ENCODE measurements at regions not wholly inside any gene's neighbourhood (a gene's known extent, or its start where the extent isn't known, plus 50 kb on each side); places are given as distances from the start of the nearest gene placed in this dataset.

DNA sequence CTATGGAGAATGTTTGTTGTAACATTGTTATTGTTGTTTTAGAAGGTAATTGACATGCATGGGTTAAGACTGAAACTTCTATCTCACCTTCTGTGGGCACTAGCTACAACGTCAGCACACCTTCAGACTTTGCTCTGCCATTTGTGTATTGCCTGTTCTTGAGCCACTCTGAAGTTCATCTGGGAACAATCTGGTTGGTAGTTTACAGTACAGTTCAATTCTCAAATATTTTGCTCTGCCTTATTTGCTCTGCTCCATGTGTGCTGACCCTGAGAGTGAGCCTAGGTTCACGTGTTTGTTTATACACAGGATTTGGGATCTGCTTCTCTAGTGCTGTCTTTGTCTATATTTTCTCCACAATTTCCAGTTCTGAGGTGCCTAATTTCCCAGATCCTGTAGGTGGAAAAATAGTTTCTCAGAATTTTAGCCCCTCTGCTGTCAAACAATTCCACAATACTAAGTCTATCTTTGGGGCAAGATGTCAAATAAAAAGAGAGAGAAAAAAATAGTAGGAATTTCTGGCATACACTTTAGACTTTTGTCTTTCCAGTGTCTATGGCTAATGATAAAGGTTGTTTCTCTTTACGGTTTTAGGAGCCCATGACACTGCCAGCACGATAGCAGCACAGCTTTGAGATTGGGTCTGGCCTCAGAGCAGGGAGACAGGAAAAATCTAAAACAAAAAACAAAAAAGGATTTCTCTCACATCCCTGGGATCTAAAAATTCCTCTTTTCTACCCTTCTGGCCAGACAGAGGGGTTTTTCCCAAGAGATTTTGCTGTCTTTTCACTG, 721.4 kb downstream of the VGLL3 start:
- H3K4me1 ChIP-seq (ENCODE audit: control insufficient read depth in 1 of 2, insufficient read depth in 2 of 2, low read length in 2 of 2), result no peaks in the 10 kb centered on the region
- no peak overlapping the region for H3K9ac ChIP-seq (ENCODE audit: low read length)
- no peak overlapping the region for H3K27ac ChIP-seq (ENCODE audit: low read depth, low read length)
- H2AK5ac ChIP-seq (ENCODE audit: low read length), result no peak overlapping the region
- no peak overlapping the region for H4K8ac ChIP-seq (ENCODE audit: low read depth, low read length)
- no peak overlapping the region for H3K4me3 ChIP-seq (ENCODE audit: low read depth, low read length)
- H3K4me2 ChIP-seq (ENCODE audit: low read length), result no peak overlapping the region
- no peaks in the 10 kb centered on the region for H3K36me3 ChIP-seq (ENCODE audit: control insufficient read depth in 1 of 2, insufficient read depth in 2 of 2, low read length in 2 of 2)
- no peak overlapping the region for H3K18ac ChIP-seq (ENCODE audit: low read length)
- no peaks in the 10 kb centered on the region for H3K79me2 ChIP-seq (ENCODE audit: control insufficient read depth, insufficient read depth, low read length, poor library complexity)
- no peaks in the 10 kb centered on the region for H3K27me3 ChIP-seq (ENCODE audit: insufficient read depth, low read length)
- H3K14ac ChIP-seq (ENCODE audit: low read length), result no peak overlapping the region
- H2BK120ac ChIP-seq (ENCODE audit: insufficient read depth, low read length, poor library complexity), result no peak overlapping the region
- no peak overlapping the region for H4K91ac ChIP-seq (ENCODE audit: low read depth, low read length)
- WGBS (ENCODE audit: extremely low coverage, insufficient coverage, insufficient read length), result no CpG with 5 or more reads among the region's 4 CpGs
- H3K4ac ChIP-seq (ENCODE audit: low read depth, low read length), result no peak overlapping the region
- H2BK5ac ChIP-seq (ENCODE audit: low read depth, low read length, poor library complexity), result no peak overlapping the region
- no peak for DNase-seq
- no peak overlapping the region for H2AFZ ChIP-seq (ENCODE audit: insufficient read depth, low read length, poor library complexity)
- no peaks in the 10 kb centered on the region for H3K79me1 ChIP-seq (ENCODE audit: low read length)
- no peak overlapping the region for H4K12ac ChIP-seq (ENCODE audit: low read depth, low read length)
- no peak overlapping the region for H2BK12ac ChIP-seq (ENCODE audit: low read length)
- no peaks in the 10 kb centered on the region for H3K9me3 ChIP-seq (ENCODE audit: insufficient read depth, low read depth, low read length)
- peak overlapping the region; percentile 73 for H3K23ac ChIP-seq (ENCODE audit: low read length)

- H3K9ac ChIP-seq (ENCODE audit: low read length), result no peak overlapping the region
These were observed 732.9 kb downstream of the VGLL3 start for GRCh38 chr3:86257955-86258641.

DNA sequence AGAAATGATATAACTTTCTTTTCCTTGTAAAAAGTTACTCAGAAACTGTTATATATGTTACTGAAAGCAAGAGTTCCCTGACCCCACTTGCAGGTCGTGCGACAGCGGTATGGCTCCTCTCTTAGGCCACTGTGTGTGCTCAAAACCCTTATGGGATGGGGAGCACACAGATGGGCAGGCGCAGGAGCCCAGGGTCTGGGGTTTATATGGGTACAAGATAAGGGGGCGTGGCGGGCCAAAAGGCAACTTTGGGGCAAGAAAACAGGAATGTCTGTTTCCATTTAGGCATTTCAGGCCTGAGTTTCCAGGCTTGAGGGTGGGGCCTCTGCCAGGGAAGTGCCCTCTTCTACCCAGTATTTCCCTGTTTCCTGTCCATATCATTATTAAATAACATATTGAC, 736.5 kb downstream of the VGLL3 start:
- WGBS (ENCODE audit: extremely low coverage, insufficient coverage, insufficient read length), result no CpG with 5 or more reads among the region's 6 CpGs
- no peak for DNase-seq
- Histone ChIP-seq H3K36me3 (ENCODE audit: control insufficient read depth in 1 of 2, insufficient read depth in 2 of 2, low read length in 2 of 2) (no peaks in the 10 kb centered on the region), H3K79me2 (ENCODE audit: control insufficient read depth, insufficient read depth, low read length, poor library complexity) (no peaks in the 10 kb centered on the region), H3K23ac (ENCODE audit: low read length) (no peak overlapping the region), H4K8ac (ENCODE audit: low read depth, low read length) (no peak overlapping the region), H3K79me1 (ENCODE audit: low read length) (no peaks in the 10 kb centered on the region), H2BK12ac (ENCODE audit: low read length) (no peak overlapping the region), H2AFZ (ENCODE audit: insufficient read depth, low read length, poor library complexity) (no peak overlapping the region), H3K4ac (ENCODE audit: low read depth, low read length) (no peak overlapping the region), H3K9me3 (ENCODE audit: insufficient read depth, low read depth, low read length) (no peaks in the 10 kb centered on the region), H2BK120ac (ENCODE audit: insufficient read depth, low read length, poor library complexity) (no peak overlapping the region), H4K91ac (ENCODE audit: low read depth, low read length) (no peak overlapping the region), H3K9ac (ENCODE audit: low read length) (no peak overlapping the region), H2BK5ac (ENCODE audit: low read depth, low read length, poor library complexity) (no peak overlapping the region), H3K4me3 (ENCODE audit: low read depth, low read length) (no peak overlapping the region), H3K18ac (ENCODE audit: low read length) (no peak overlapping the region), H3K14ac (ENCODE audit: low read length) (no peak overlapping the region), H3K27me3 (ENCODE audit: insufficient read depth, low read length) (no peaks in the 10 kb centered on the region), H3K4me2 (ENCODE audit: low read length) (no peak overlapping the region), H4K12ac (ENCODE audit: low read depth, low read length) (no peak overlapping the region), H3K4me1 (ENCODE audit: control insufficient read depth in 1 of 2, insufficient read depth in 2 of 2, low read length in 2 of 2) (no peaks in the 10 kb centered on the region), H3K27ac (ENCODE audit: low read depth, low read length) (no peak overlapping the region), H2AK5ac (ENCODE audit: low read length) (no peak overlapping the region)

More at GRCh38 chr3:86257955-86258641, 732.9 kb downstream of the VGLL3 start:
- Histone ChIP-seq H3K27me3 (ENCODE audit: insufficient read depth, low read length) (no peaks in the 10 kb centered on the region), H3K9me3 (ENCODE audit: insufficient read depth, low read depth, low read length) (no peaks in the 10 kb centered on the region), H2AFZ (ENCODE audit: insufficient read depth, low read length, poor library complexity) (no peak overlapping the region), H4K8ac (ENCODE audit: low read depth, low read length) (no peak overlapping the region), H3K79me2 (ENCODE audit: control insufficient read depth, insufficient read depth, low read length, poor library complexity) (no peaks in the 10 kb centered on the region), H3K23ac (ENCODE audit: low read length) (no peak overlapping the region), H3K4me3 (ENCODE audit: low read depth, low read length) (no peak overlapping the region), H3K14ac (ENCODE audit: low read length) (no peak overlapping the region), H2BK120ac (ENCODE audit: insufficient read depth, low read length, poor library complexity) (no peak overlapping the region), H3K18ac (ENCODE audit: low read length) (no peak overlapping the region), H4K12ac (ENCODE audit: low read depth, low read length) (no peak overlapping the region), H2AK5ac (ENCODE audit: low read length) (no peak overlapping the region), H2BK5ac (ENCODE audit: low read depth, low read length, poor library complexity) (no peak overlapping the region), H4K91ac (ENCODE audit: low read depth, low read length) (no peak overlapping the region), H3K4me1 (ENCODE audit: control insufficient read depth in 1 of 2, insufficient read depth in 2 of 2, low read length in 2 of 2) (no peaks in the 10 kb centered on the region), H3K27ac (ENCODE audit: low read depth, low read length) (no peak overlapping the region), H3K4ac (ENCODE audit: low read depth, low read length) (no peak overlapping the region), H2BK12ac (ENCODE audit: low read length) (no peak overlapping the region), H3K36me3 (ENCODE audit: control insufficient read depth in 1 of 2, insufficient read depth in 2 of 2, low read length in 2 of 2) (no peaks in the 10 kb centered on the region), H3K4me2 (ENCODE audit: low read length) (no peak overlapping the region), H3K79me1 (ENCODE audit: low read length) (no peaks in the 10 kb centered on the region)
- no CpG with 5 or more reads among the region's 1 CpG for WGBS (ENCODE audit: extremely low coverage, insufficient coverage, insufficient read length)
- no peak for DNase-seq

- no peaks in the 10 kb centered on the region for H3K4me1 ChIP-seq (ENCODE audit: control insufficient read depth in 1 of 2, insufficient read depth in 2 of 2, low read length in 2 of 2)
- no peaks in the 10 kb centered on the region for H3K79me2 ChIP-seq (ENCODE audit: control insufficient read depth, insufficient read depth, low read length, poor library complexity)
- H4K12ac ChIP-seq (ENCODE audit: low read depth, low read length), result no peak overlapping the region
- no peak overlapping the region for H4K91ac ChIP-seq (ENCODE audit: low read depth, low read length)
- H3K27ac ChIP-seq (ENCODE audit: low read depth, low read length), result no peak overlapping the region
- H3K79me1 ChIP-seq (ENCODE audit: low read length), result no peaks in the 10 kb centered on the region
- no peak overlapping the region for H3K18ac ChIP-seq (ENCODE audit: low read length)
- no peak overlapping the region for H3K4ac ChIP-seq (ENCODE audit: low read depth, low read length)
- no peaks in the 10 kb centered on the region for H3K27me3 ChIP-seq (ENCODE audit: insufficient read depth, low read length)
- H3K36me3 ChIP-seq (ENCODE audit: control insufficient read depth in 1 of 2, insufficient read depth in 2 of 2, low read length in 2 of 2), result no peaks in the 10 kb centered on the region
- no peak for DNase-seq
- no peaks in the 10 kb centered on the region for H3K9me3 ChIP-seq (ENCODE audit: insufficient read depth, low read depth, low read length)
- H2BK120ac ChIP-seq (ENCODE audit: insufficient read depth, low read length, poor library complexity), result no peak overlapping the region
- H3K23ac ChIP-seq (ENCODE audit: low read length), result no peak overlapping the region
- no peak overlapping the region for H3K4me3 ChIP-seq (ENCODE audit: low read depth, low read length)
- no CpG with 5 or more reads among the region's 1 CpG for WGBS (ENCODE audit: extremely low coverage, insufficient coverage, insufficient read length)
- no peak overlapping the region for H2BK5ac ChIP-seq (ENCODE audit: low read depth, low read length, poor library complexity)
- H3K9ac ChIP-seq (ENCODE audit: low read length), result no peak overlapping the region
- H3K14ac ChIP-seq (ENCODE audit: low read length), result no peak overlapping the region
- H4K8ac ChIP-seq (ENCODE audit: low read depth, low read length), result no peak overlapping the region
- H2AK5ac ChIP-seq (ENCODE audit: low read length), result no peak overlapping the region
- no peak overlapping the region for H2BK12ac ChIP-seq (ENCODE audit: low read length)
- H2AFZ ChIP-seq (ENCODE audit: insufficient read depth, low read length, poor library complexity), result no peak overlapping the region
- H3K4me2 ChIP-seq (ENCODE audit: low read length), result no peak overlapping the region
These were observed 739.2 kb downstream of the VGLL3 start for GRCh38 chr3:86251781-86252180.
